K562 (cell line): ENCODE measurements at regions not wholly inside any gene's neighbourhood (a gene's known extent, or its start where the extent isn't known, plus 50 kb on each side); places are given as distances from the start of the nearest gene placed in this dataset.

ENCODE experiments used
- CTCF ChIP-seq, 3 experiments: IDR thresholded peaks in 2 of 3; conservative IDR thresholded peaks in 1 of 3; 2 replicates each; pipeline ENCODE4 v1.5.1; 2011 to 2012; ENCODE audit warnings: low read length in 3 of 3, mild to moderate bottlenecking in 3 of 3, control low read depth in 2 of 3, improper control_type of control experiment in 1 of 3, inconsistent platforms in 1 of 3, low read depth in 1 of 3, mixed read lengths in 1 of 3, moderate library complexity in 1 of 3; ENCODE audit not compliant: insufficient read depth in 2 of 3
- EZH2 ChIP-seq: IDR thresholded peaks from 2 replicates; pipeline ENCODE4 v1.6.1; 2012; ENCODE audit warnings: low read depth, mild to moderate bottlenecking, inconsistent platforms, low read length, borderline replicate concordance
- GATA2 ChIP-seq: sonication (generic); formaldehyde crosslinking; IDR thresholded peaks from 2 replicates; pipeline ENCODE4 v1.4.0; 2020; ENCODE audit warnings: mild to moderate bottlenecking, missing genetic modification reagents
- IRF1 ChIP-seq: sonication (generic); formaldehyde crosslinking; IDR thresholded peaks from 2 replicates; pipeline ENCODE4 v1.8.0; 2022; ENCODE audit warnings: missing genetic modification reagents, mild to moderate bottlenecking, borderline replicate concordance
- MTA3 ChIP-seq: fragments of 450-650 bp; formaldehyde crosslinking; IDR thresholded peaks from 2 replicates; pipeline ENCODE4 v1.6.1; 2017; ENCODE audit warnings: mild to moderate bottlenecking, borderline replicate concordance
- RBFOX2 ChIP-seq: fragments of 200-400 bp; formaldehyde crosslinking; IDR thresholded peaks from 2 replicates; pipeline ENCODE4 v1.6.1; 2017; ENCODE audit warnings: low read depth, mild to moderate bottlenecking, low read length, moderate library complexity
- SMC3 ChIP-seq: conservative IDR thresholded peaks from 2 replicates; pipeline ENCODE4 v1.6.1; 2011; ENCODE audit warnings: low read depth, low read length, improper control_type of control experiment; ENCODE audit not compliant: insufficient read depth
- TBP ChIP-seq: optimal IDR thresholded peaks from 2 replicates; pipeline ENCODE3; 2011; ENCODE audit warnings: low read depth, low read length, improper control_type of control experiment
- TF ChIP-seq, protein P1 (sequence below): sonication (generic); formaldehyde crosslinking; IDR thresholded peaks from 2 replicates; pipeline ENCODE4 v1.8.1; 2022; ENCODE audit warnings: missing genetic modification reagents

DNA sequence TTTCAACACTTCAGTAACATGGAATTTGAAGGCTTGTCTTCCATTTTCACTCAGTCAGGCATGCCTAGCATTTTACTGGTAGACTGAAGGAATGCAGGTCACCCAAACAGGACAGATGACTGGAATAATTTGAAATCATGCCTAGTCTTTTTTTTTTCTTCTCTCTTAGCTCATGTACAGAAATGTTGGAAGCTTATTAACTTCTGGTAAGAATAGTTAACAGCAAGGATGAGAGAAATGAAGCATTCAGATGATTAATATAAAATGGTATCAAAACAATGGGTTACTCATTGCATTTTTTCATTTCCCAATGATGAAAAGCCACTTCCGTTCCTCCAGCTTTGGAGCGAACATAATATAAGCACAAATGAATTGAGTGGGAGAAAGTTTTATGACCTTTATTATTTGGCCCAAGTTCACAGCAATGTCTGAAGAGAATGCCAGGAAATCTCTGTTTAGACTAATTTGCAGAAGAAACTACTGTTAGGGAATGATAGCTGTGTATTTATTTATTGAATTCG, 431.6 kb upstream of the RASGRP1 start:
- no peak for TF ChIP-seq SMC3
- TF ChIP-seq CTCF (IDR thresholded peaks at IDR 0.05 in 2 of 3, conservative IDR thresholded peaks at IDR 0.05 in 1 of 3; ENCODE audit: insufficient read depth in 2 of 3, low read depth in 1 of 3, low read length in 3 of 3), result no peak
- no peak for TF ChIP-seq MTA3
- no peak for TF ChIP-seq RBFOX2
- TF ChIP-seq TBP, result no peak
- TF ChIP-seq, protein P1, sequence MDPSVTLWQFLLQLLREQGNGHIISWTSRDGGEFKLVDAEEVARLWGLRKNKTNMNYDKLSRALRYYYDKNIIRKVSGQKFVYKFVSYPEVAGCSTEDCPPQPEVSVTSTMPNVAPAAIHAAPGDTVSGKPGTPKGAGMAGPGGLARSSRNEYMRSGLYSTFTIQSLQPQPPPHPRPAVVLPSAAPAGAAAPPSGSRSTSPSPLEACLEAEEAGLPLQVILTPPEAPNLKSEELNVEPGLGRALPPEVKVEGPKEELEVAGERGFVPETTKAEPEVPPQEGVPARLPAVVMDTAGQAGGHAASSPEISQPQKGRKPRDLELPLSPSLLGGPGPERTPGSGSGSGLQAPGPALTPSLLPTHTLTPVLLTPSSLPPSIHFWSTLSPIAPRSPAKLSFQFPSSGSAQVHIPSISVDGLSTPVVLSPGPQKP (CRISPR knock-in tag), result no peak
- no peak for TF ChIP-seq IRF1 (CRISPR knock-in tag)
- no peak for TF ChIP-seq GATA2
- TF ChIP-seq EZH2, result no peak
